KMS-11 (cell line): ENCODE measurements at regions not wholly inside any gene's neighbourhood (a gene's known extent, or its start where the extent isn't known, plus 50 kb on each side); places are given as distances from the start of the nearest gene placed in this dataset.

Experiments used
- H2AFZ ChIP-seq: fragments of 200-600 bp; sonication (generic); 2 replicates; pipeline ENCODE4 v1.6.1; 2016; ENCODE audit warnings: antibody characterized with exemption, mixed run types, low read depth
- H3K27ac ChIP-seq: fragments of 200-600 bp; sonication (generic); 2 replicates; pipeline ENCODE4 v1.6.1; 2016; ENCODE audit warnings: mild to moderate bottlenecking, mixed run types
- H3K27me3 ChIP-seq: fragments of 200-600 bp; sonication (generic); 2 replicates; pipeline ENCODE4 v1.6.1; 2017; ENCODE audit warnings: mild to moderate bottlenecking, low read depth, mixed run types, moderate library complexity; ENCODE audit not compliant: insufficient read depth
- H3K36me3 ChIP-seq: fragments of 200-600 bp; sonication (generic); 2 replicates; pipeline ENCODE4 v1.6.1; 2017; ENCODE audit warnings: mild to moderate bottlenecking, mixed run types; ENCODE audit not compliant: insufficient read depth
- H3K4me1 ChIP-seq: fragments of 200-600 bp; sonication (generic); 2 replicates; pipeline ENCODE4 v1.6.1; 2016; ENCODE audit warnings: mild to moderate bottlenecking, low read depth, mixed run types; ENCODE audit not compliant: poor library complexity, severe bottlenecking
- H3K4me2 ChIP-seq: fragments of 200-600 bp; sonication (generic); 2 replicates; pipeline ENCODE4 v1.7.0; 2016; ENCODE audit warnings: mild to moderate bottlenecking, mixed run types
- H3K4me3 ChIP-seq: fragments of 200-600 bp; sonication (generic); IDR thresholded peaks from 2 replicates; pipeline ENCODE4 v1.6.1; 2017; ENCODE audit warnings: low read depth, low read length, mixed read lengths; ENCODE audit not compliant: insufficient read depth
- H3K79me2 ChIP-seq: fragments of 200-600 bp; sonication (generic); 2 replicates; pipeline ENCODE4 v1.6.1; 2016; ENCODE audit warnings: low read depth, mixed run types; ENCODE audit not compliant: insufficient read depth
- H3K9ac ChIP-seq: fragments of 200-600 bp; sonication (generic); 2 replicates; pipeline ENCODE4 v1.6.1; 2016; ENCODE audit warnings: mild to moderate bottlenecking, mixed run types
- H4K20me1 ChIP-seq: fragments of 200-600 bp; sonication (generic); 2 replicates; pipeline ENCODE4 v1.6.1; 2016; ENCODE audit warnings: mild to moderate bottlenecking, mixed run types; ENCODE audit not compliant: insufficient read depth
- TF ChIP-seq, protein P1 (sequence below): fragments of 200-600 bp; sonication (generic); conservative IDR thresholded peaks from 2 replicates; pipeline ENCODE4 v1.6.1; 2017; ENCODE audit warnings: low read depth, mild to moderate bottlenecking, antibody characterized with exemption, low read length, moderate library complexity, mixed read lengths

DNA sequence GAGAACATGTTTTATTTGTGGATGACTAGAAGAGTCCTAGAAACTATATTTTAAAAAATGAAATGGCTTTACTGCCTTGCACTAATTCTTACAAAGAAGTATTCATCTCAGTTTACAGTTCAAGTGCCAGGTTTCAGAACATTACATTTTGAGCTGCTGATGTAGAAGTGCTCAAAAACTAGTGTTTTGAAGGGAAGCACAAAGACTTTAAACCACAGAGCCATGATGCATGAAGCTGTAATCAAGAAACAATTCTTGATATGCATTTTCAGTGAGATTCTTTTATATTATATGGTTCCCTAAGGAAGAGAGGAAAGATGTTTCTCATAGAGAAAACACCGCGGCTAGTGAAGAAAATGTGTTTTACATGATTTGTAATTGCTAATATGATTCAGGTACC is 1163.0 kb downstream of the RAPGEF2 start:
- peaks cover 9% of the 10 kb centered on the region for H3K4me1 ChIP-seq
- H3K4me3 ChIP-seq: no peak overlapping the region
- H3K36me3 ChIP-seq: no peaks in the 10 kb centered on the region
- TF ChIP-seq, protein P1, sequence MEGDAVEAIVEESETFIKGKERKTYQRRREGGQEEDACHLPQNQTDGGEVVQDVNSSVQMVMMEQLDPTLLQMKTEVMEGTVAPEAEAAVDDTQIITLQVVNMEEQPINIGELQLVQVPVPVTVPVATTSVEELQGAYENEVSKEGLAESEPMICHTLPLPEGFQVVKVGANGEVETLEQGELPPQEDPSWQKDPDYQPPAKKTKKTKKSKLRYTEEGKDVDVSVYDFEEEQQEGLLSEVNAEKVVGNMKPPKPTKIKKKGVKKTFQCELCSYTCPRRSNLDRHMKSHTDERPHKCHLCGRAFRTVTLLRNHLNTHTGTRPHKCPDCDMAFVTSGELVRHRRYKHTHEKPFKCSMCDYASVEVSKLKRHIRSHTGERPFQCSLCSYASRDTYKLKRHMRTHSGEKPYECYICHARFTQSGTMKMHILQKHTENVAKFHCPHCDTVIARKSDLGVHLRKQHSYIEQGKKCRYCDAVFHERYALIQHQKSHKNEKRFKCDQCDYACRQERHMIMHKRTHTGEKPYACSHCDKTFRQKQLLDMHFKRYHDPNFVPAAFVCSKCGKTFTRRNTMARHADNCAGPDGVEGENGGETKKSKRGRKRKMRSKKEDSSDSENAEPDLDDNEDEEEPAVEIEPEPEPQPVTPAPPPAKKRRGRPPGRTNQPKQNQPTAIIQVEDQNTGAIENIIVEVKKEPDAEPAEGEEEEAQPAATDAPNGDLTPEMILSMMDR: no peak
- no peak overlapping the region for H3K9ac ChIP-seq
- H3K27me3 ChIP-seq: no peaks in the 10 kb centered on the region
- no peak overlapping the region for H3K4me2 ChIP-seq
- H4K20me1 ChIP-seq: no peaks in the 10 kb centered on the region
- H3K79me2 ChIP-seq: no peaks in the 10 kb centered on the region
- H3K27ac ChIP-seq: no peak overlapping the region
- no peak overlapping the region for H2AFZ ChIP-seq

DNA sequence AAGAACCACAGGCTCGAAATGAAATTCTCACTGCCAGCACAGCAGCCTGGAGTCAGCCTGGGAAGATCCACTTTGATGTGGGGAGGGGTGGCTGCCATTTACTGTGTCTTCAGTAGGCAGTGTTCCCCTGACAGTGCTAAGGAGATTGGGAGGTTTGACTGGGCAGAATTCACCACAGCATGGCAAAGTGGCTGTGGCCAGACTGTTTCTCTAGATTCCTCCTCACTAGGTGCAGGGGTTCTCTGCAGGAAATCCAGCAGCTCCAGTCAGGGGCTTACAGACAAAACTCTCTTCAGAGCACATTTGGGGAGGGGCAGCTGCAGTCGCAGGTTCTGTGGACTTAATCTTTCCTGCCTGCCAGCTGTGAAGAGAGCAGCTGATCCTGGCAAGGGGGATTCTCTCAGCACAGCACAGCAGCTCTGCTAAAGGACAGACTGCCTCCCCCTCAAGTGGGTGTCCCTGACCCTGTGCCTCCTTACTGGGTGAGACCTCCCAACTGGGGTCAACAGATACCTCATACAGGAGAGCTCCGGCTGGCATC is 1174.0 kb downstream of the RAPGEF2 start:
- Histone ChIP-seq H3K4me2 (no peak overlapping the region), H2AFZ (no peak overlapping the region), H3K27ac (no peak overlapping the region), H3K27me3 (no peaks in the 10 kb centered on the region), H3K79me2 (no peaks in the 10 kb centered on the region), H4K20me1 (no peaks in the 10 kb centered on the region), H3K4me1 (no peaks in the 10 kb centered on the region), H3K4me3 (no peak overlapping the region), H3K9ac (no peak overlapping the region), H3K36me3 (no peaks in the 10 kb centered on the region)
- TF ChIP-seq, protein P1: no peak

DNA sequence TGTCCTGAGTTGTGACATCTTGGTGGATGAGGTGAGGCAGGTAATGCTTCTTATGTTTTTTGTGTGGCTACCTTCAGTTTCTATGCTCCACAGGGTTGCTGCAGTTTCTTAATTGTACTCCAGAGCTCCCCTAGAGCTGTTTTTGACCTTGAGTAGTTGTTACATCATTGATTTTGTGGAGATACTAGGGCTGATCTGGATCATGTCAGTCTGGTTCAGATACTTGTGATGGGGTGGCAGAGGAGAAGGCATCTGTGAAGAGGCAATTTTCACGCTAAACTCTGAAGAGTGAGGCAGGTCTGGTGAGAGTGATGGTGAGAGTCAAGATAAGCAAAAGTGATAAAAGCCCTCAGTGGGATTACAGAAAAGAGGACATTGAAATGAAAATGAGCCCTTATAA is 1180.2 kb downstream of the RAPGEF2 start:
- Histone ChIP-seq H3K4me1 (no peaks in the 10 kb centered on the region), H3K4me2 (no peak overlapping the region), H3K27me3 (no peaks in the 10 kb centered on the region), H4K20me1 (no peaks in the 10 kb centered on the region), H3K27ac (no peak overlapping the region), H3K9ac (no peak overlapping the region), H2AFZ (no peak overlapping the region), H3K4me3 (no peak overlapping the region), H3K36me3 (no peaks in the 10 kb centered on the region), H3K79me2 (no peaks in the 10 kb centered on the region)
- TF ChIP-seq, protein P1: no peak

DNA sequence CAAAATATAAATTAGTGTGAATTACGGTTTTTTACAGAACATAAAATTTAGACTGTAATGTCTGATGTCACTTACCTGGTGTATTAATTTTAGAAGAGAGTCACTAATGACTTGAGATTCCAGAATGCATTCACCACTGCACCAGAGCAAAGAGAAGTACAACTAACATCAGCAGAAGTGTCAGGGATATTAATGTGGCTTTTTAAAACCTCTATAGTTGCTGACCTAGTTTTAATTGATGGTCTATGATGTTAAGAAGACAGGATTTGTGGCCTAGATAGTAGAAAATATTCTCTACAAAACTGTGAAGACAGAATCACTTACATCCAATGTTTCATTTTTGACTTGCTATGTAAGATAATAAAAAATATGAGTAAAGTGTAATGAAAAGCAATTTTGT is 1181.6 kb downstream of the RAPGEF2 start:
- Histone ChIP-seq H3K27ac (no peak overlapping the region), H3K4me3 (no peak overlapping the region), H4K20me1 (no peaks in the 10 kb centered on the region), H3K9ac (no peak overlapping the region), H3K4me2 (no peak overlapping the region), H3K79me2 (no peaks in the 10 kb centered on the region), H3K27me3 (no peaks in the 10 kb centered on the region), H2AFZ (no peak overlapping the region), H3K4me1 (no peaks in the 10 kb centered on the region), H3K36me3 (no peaks in the 10 kb centered on the region)
- TF ChIP-seq, protein P1: no peak
